ENCODE measurements at regions not wholly inside any gene's neighbourhood (a gene's known extent, or its start where the extent isn't known, plus 50 kb on each side); places are given as distances from the start of the nearest gene placed in this dataset.

- no peak for DNase-seq (ENCODE audit: extremely low read depth, insufficient read length)
- TF ChIP-seq CTCF (IDR thresholded peaks at IDR 0.05; ENCODE audit: insufficient read depth, low read length, poor library complexity, severe bottlenecking), result no peak
- Histone ChIP-seq H3K36me3 (ENCODE audit: control insufficient read depth, insufficient read depth, low read length) (no peaks in the 10 kb centered on the region), H3K4me3 (replicated peaks; ENCODE audit: low read depth, low read length) (no peak overlapping the region), H3K27me3 (replicated peaks; ENCODE audit: control insufficient read depth, insufficient read depth, low read length) (no peaks in the 10 kb centered on the region)
Observed at GRCh38 chr5:168228668-168229067, 62.8 kb upstream of the WWC1 start.

- DNase-seq (ENCODE audit: extremely low read depth, insufficient read length), result no peak
- no peak for TF ChIP-seq CTCF (IDR thresholded peaks at IDR 0.05; ENCODE audit: insufficient read depth, low read length, poor library complexity, severe bottlenecking)
Observed at GRCh38 chr5:168234133-168234532, 57.3 kb upstream of the WWC1 start.

GRCh38 chr5:168238463-168238862, 53.0 kb upstream of the WWC1 start:
- TF ChIP-seq CTCF (IDR thresholded peaks at IDR 0.05; ENCODE audit: insufficient read depth, low read length, poor library complexity, severe bottlenecking), result no peak
- Histone ChIP-seq H3K27me3 (replicated peaks; ENCODE audit: control insufficient read depth, insufficient read depth, low read length) (no peaks in the 10 kb centered on the region), H3K4me3 (replicated peaks; ENCODE audit: low read depth, low read length) (no peak overlapping the region), H3K36me3 (ENCODE audit: control insufficient read depth, insufficient read depth, low read length) (no peaks in the 10 kb centered on the region)
- no peak for DNase-seq (ENCODE audit: extremely low read depth, insufficient read length)

More at GRCh38 chr5:168234133-168234532, 57.3 kb upstream of the WWC1 start:
- Histone ChIP-seq H3K4me3 (replicated peaks; ENCODE audit: low read depth, low read length) (no peak overlapping the region), H3K36me3 (ENCODE audit: control insufficient read depth, insufficient read depth, low read length) (no peaks in the 10 kb centered on the region), H3K27me3 (replicated peaks; ENCODE audit: control insufficient read depth, insufficient read depth, low read length) (no peaks in the 10 kb centered on the region)

GRCh38 chr5:168239325-168239724, 52.1 kb upstream of the WWC1 start:
- H3K4me3 ChIP-seq (replicated peaks; ENCODE audit: low read depth, low read length), result no peak overlapping the region
- H3K36me3 ChIP-seq (ENCODE audit: control insufficient read depth, insufficient read depth, low read length), result no peaks in the 10 kb centered on the region
- no peak for DNase-seq (ENCODE audit: extremely low read depth, insufficient read length)
- TF ChIP-seq CTCF (IDR thresholded peaks at IDR 0.05; ENCODE audit: insufficient read depth, low read length, poor library complexity, severe bottlenecking), result no peak
- H3K27me3 ChIP-seq (replicated peaks; ENCODE audit: control insufficient read depth, insufficient read depth, low read length), result no peaks in the 10 kb centered on the region
